Mucosa of rectum (tissue), 2 donors: ENCODE measurements at regions not wholly inside any gene's neighbourhood (a gene's known extent, or its start where the extent isn't known, plus 50 kb on each side); places are given as distances from the start of the nearest gene placed in this dataset.

ENCODE experiments used
- H3K27ac ChIP-seq, 2 donors: one replicate each; pipeline ENCODE4 v1.7.0; 2013; ENCODE audit warnings: inconsistent platforms in 2 of 2, low read depth in 2 of 2, low read length in 2 of 2
- H3K27me3 ChIP-seq, 2 donors: one replicate each; pipeline ENCODE4 v1.7.0; 2013; ENCODE audit warnings: low read length in 2 of 2; ENCODE audit not compliant: control insufficient read depth in 2 of 2, insufficient read depth in 2 of 2
- H3K36me3 ChIP-seq, 2 donors: one replicate each; pipeline ENCODE4 v1.7.0; 2013; ENCODE audit warnings: low read length in 2 of 2; ENCODE audit not compliant: control insufficient read depth in 2 of 2, insufficient read depth in 2 of 2
- H3K4me1 ChIP-seq, 2 donors: one replicate each; pipeline ENCODE4 v1.7.0; 2013; ENCODE audit warnings: low read length in 2 of 2, mild to moderate bottlenecking in 1 of 2; ENCODE audit not compliant: control insufficient read depth in 2 of 2, insufficient read depth in 2 of 2
- H3K4me3 ChIP-seq, 2 donors: one replicate each; pipeline ENCODE4 v1.7.0; 2013; ENCODE audit warnings: low read length in 2 of 2
- H3K9ac ChIP-seq, 2 donors: one replicate each; pipeline ENCODE4 v1.7.0; 2013; ENCODE audit warnings: low read length in 2 of 2, low read depth in 1 of 2, mild to moderate bottlenecking in 1 of 2
- H3K9me3 ChIP-seq, 2 donors: one replicate each; pipeline ENCODE4 v1.7.0; 2013; ENCODE audit warnings: low read length in 2 of 2; ENCODE audit not compliant: control insufficient read depth in 2 of 2
- donor health status: healthy.
- donor health status: Normal muscosa, but diverticular disease.

- H3K9ac ChIP-seq: no peak overlapping the region
- no peaks in the 10 kb centered on the region for H3K9me3 ChIP-seq
- H3K27me3 ChIP-seq: no peaks in the 10 kb centered on the region
- H3K27ac ChIP-seq: no peak overlapping the region
- H3K4me3 ChIP-seq: no peak overlapping the region
- H3K36me3 ChIP-seq: no peaks in the 10 kb centered on the region
- no peaks in the 10 kb centered on the region for H3K4me1 ChIP-seq
These were observed 724.0 kb upstream of the MIR17HG start for GRCh38 chr13:90623318-90624011.

GRCh38 chr13:90627813-90628212 lies 719.7 kb upstream of the MIR17HG start:
- no peaks in the 10 kb centered on the region for H3K27me3 ChIP-seq
- no peak overlapping the region for H3K9ac ChIP-seq

GRCh38 chr13:90628471-90628870 lies 719.0 kb upstream of the MIR17HG start:
- Histone ChIP-seq H3K4me1 (no peaks in the 10 kb centered on the region), H3K9me3 (no peaks in the 10 kb centered on the region), H3K4me3 (no peak overlapping the region), H3K36me3 (no peaks in the 10 kb centered on the region), H3K27ac (no peak overlapping the region), H3K27me3 (no peaks in the 10 kb centered on the region), H3K9ac (no peak overlapping the region)

More at GRCh38 chr13:90627813-90628212, 719.7 kb upstream of the MIR17HG start:
- H3K4me3 ChIP-seq: no peak overlapping the region
- no peaks in the 10 kb centered on the region for H3K36me3 ChIP-seq
- H3K9me3 ChIP-seq: no peaks in the 10 kb centered on the region
- no peaks in the 10 kb centered on the region for H3K4me1 ChIP-seq
- H3K27ac ChIP-seq: no peak overlapping the region

- Histone ChIP-seq H3K9me3 (no peaks in the 10 kb centered on the region), H3K4me1 (no peaks in the 10 kb centered on the region), H3K4me3 (no peak overlapping the region), H3K36me3 (no peaks in the 10 kb centered on the region), H3K9ac (no peak overlapping the region), H3K27ac (no peak overlapping the region), H3K27me3 (no peaks in the 10 kb centered on the region)
These were observed 716.8 kb upstream of the MIR17HG start for GRCh38 chr13:90630716-90631115.

GRCh38 chr13:90632184-90632583 lies 715.3 kb upstream of the MIR17HG start:
- H3K4me1 ChIP-seq: no peaks in the 10 kb centered on the region
- H3K4me3 ChIP-seq: no peak overlapping the region
- no peaks in the 10 kb centered on the region for H3K36me3 ChIP-seq
- H3K27me3 ChIP-seq: no peaks in the 10 kb centered on the region
- no peaks in the 10 kb centered on the region for H3K9me3 ChIP-seq
- no peak overlapping the region for H3K27ac ChIP-seq
- no peak overlapping the region for H3K9ac ChIP-seq

GRCh38 chr13:90633849-90634248 lies 713.6 kb upstream of the MIR17HG start:
- Histone ChIP-seq H3K4me1 (no peaks in the 10 kb centered on the region), H3K36me3 (no peaks in the 10 kb centered on the region), H3K27me3 (no peaks in the 10 kb centered on the region), H3K4me3 (no peak overlapping the region), H3K9me3 (no peaks in the 10 kb centered on the region), H3K27ac (no peak overlapping the region), H3K9ac (no peak overlapping the region)

GRCh38 chr13:90640976-90641375 lies 706.5 kb upstream of the MIR17HG start:
- Histone ChIP-seq H3K9me3 (no peaks in the 10 kb centered on the region), H3K36me3 (no peaks in the 10 kb centered on the region), H3K27me3 (no peaks in the 10 kb centered on the region), H3K4me1 (no peaks in the 10 kb centered on the region), H3K4me3 (no peak overlapping the region), H3K27ac (no peak overlapping the region), H3K9ac (no peak overlapping the region)

- no peak overlapping the region for H3K4me3 ChIP-seq
- H3K27me3 ChIP-seq: no peaks in the 10 kb centered on the region
- H3K4me1 ChIP-seq: no peaks in the 10 kb centered on the region
- H3K36me3 ChIP-seq: no peaks in the 10 kb centered on the region
- no peaks in the 10 kb centered on the region for H3K9me3 ChIP-seq
- H3K27ac ChIP-seq: no peak overlapping the region
- no peak overlapping the region for H3K9ac ChIP-seq
These were observed 705.6 kb upstream of the MIR17HG start for GRCh38 chr13:90641884-90642283.

GRCh38 chr13:90645582-90645981 lies 701.9 kb upstream of the MIR17HG start:
- Histone ChIP-seq H3K27me3 (no peaks in the 10 kb centered on the region), H3K27ac (no peak overlapping the region), H3K4me1 (no peaks in the 10 kb centered on the region), H3K9me3 (no peaks in the 10 kb centered on the region), H3K36me3 (no peaks in the 10 kb centered on the region), H3K4me3 (no peak overlapping the region), H3K9ac (no peak overlapping the region)

GRCh38 chr13:90648497-90648896 lies 699.0 kb upstream of the MIR17HG start:
- H3K27me3 ChIP-seq: no peaks in the 10 kb centered on the region
- H3K4me3 ChIP-seq: no peak overlapping the region
- H3K9ac ChIP-seq: no peak overlapping the region
- no peaks in the 10 kb centered on the region for H3K36me3 ChIP-seq
- no peak overlapping the region for H3K27ac ChIP-seq
- H3K4me1 ChIP-seq: no peaks in the 10 kb centered on the region
- H3K9me3 ChIP-seq: no peaks in the 10 kb centered on the region

- Histone ChIP-seq H3K4me1 (no peaks in the 10 kb centered on the region), H3K4me3 (no peak overlapping the region), H3K9ac (no peak overlapping the region), H3K9me3 (no peaks in the 10 kb centered on the region), H3K27me3 (no peaks in the 10 kb centered on the region), H3K36me3 (no peaks in the 10 kb centered on the region), H3K27ac (no peak overlapping the region)
These were observed 695.5 kb upstream of the MIR17HG start for GRCh38 chr13:90652036-90652435.
